Astrocyte (in vitro differentiated cells and primary cell): ENCODE measurements at regions not wholly inside any gene's neighbourhood (a gene's known extent, or its start where the extent isn't known, plus 50 kb on each side); places are given as distances from the start of the nearest gene placed in this dataset.

ENCODE experiments used
- DNase-seq: peaks from one replicate; pipeline ENCODE4 v3.0.0-alpha.2; 2010; ENCODE audit warnings: low read depth
- FAIRE-seq: peaks from 2 replicates; lab custom pipeline; 2011; peaks lifted over from hg19 to GRCh38; lab: Jason Lieb, UNC
- H2AFZ ChIP-seq: 2 replicates; pipeline ENCODE4 v1.6.0; 2012; ENCODE audit warnings: low read depth, low read length, inconsistent platforms
- H3K27ac ChIP-seq: 2 replicates; pipeline ENCODE4 v1.5.1; 2011; ENCODE audit warnings: low read depth, low read length, inconsistent platforms
- H3K27me3 ChIP-seq: 2 replicates; pipeline ENCODE4 v1.6.0; 2011; ENCODE audit warnings: low read length, inconsistent platforms; ENCODE audit not compliant: insufficient read depth
- H3K36me3 ChIP-seq: 2 replicates; pipeline ENCODE4 v1.5.1; 2011; ENCODE audit warnings: low read length, inconsistent platforms; ENCODE audit not compliant: insufficient read depth
- H3K4me1 ChIP-seq: 2 replicates; pipeline ENCODE4 v1.5.1; 2011; ENCODE audit warnings: low read length, inconsistent platforms; ENCODE audit not compliant: insufficient read depth
- H3K4me2 ChIP-seq: 2 replicates; pipeline ENCODE4 v1.6.0; 2012; ENCODE audit warnings: low read length, inconsistent platforms
- H3K4me3 ChIP-seq: 2 replicates; pipeline ENCODE4 v1.5.1; 2011; ENCODE audit warnings: low read depth, mild to moderate bottlenecking, low read length, inconsistent platforms; ENCODE audit not compliant: insufficient read depth
- H3K79me2 ChIP-seq: 2 replicates; pipeline ENCODE4 v1.6.0; 2012; ENCODE audit warnings: mild to moderate bottlenecking, low read length, inconsistent platforms; ENCODE audit not compliant: insufficient read depth
- H3K9ac ChIP-seq: 2 replicates; pipeline ENCODE4 v1.6.0; 2012; ENCODE audit warnings: mild to moderate bottlenecking, low read length, inconsistent platforms
- H3K9me3 ChIP-seq: 2 replicates; pipeline ENCODE4 v1.5.1; 2012; ENCODE audit warnings: low read depth, mild to moderate bottlenecking, low read length, inconsistent platforms; ENCODE audit not compliant: insufficient read depth
- H4K20me1 ChIP-seq: 2 replicates; pipeline ENCODE4 v1.6.0; 2012; ENCODE audit warnings: low read length, inconsistent platforms; ENCODE audit not compliant: insufficient read depth
- H3K27ac Mint-ChIP-seq: one replicate; pipeline ENCODE4 v1.8.0; 2021; ENCODE audit warnings: mild to moderate bottlenecking, mixed read lengths; ENCODE audit not compliant: unreplicated experiment
- H3K27me3 Mint-ChIP-seq: one replicate; pipeline ENCODE4 v1.8.0; 2021; ENCODE audit warnings: low read depth, mixed read lengths; ENCODE audit not compliant: unreplicated experiment
- H3K36me3 Mint-ChIP-seq: one replicate; pipeline ENCODE4 v1.8.0; 2021; ENCODE audit warnings: low read depth, mixed read lengths; ENCODE audit not compliant: unreplicated experiment
- H3K4me1 Mint-ChIP-seq: one replicate; pipeline ENCODE4 v1.8.0; 2021; ENCODE audit warnings: low read depth, mixed read lengths; ENCODE audit not compliant: unreplicated experiment
- H3K4me3 Mint-ChIP-seq: one replicate; pipeline ENCODE4 v1.8.0; 2021; ENCODE audit warnings: mild to moderate bottlenecking, moderate library complexity, mixed read lengths; ENCODE audit not compliant: unreplicated experiment
- H3K9me3 Mint-ChIP-seq: one replicate; pipeline ENCODE4 v1.8.0; 2021; ENCODE audit warnings: mild to moderate bottlenecking, mixed read lengths; ENCODE audit not compliant: unreplicated experiment
- CTCF ChIP-seq: IDR thresholded peaks from 2 replicates; pipeline ENCODE4 v1.5.1; 2011; ENCODE audit warnings: low read depth, mild to moderate bottlenecking, inconsistent platforms, low read length, moderate library complexity; ENCODE audit not compliant: insufficient read depth
- EZH2 ChIP-seq: IDR thresholded peaks from 2 replicates; pipeline ENCODE4 v1.6.1; 2012; ENCODE audit warnings: mild to moderate bottlenecking, low read length, inconsistent platforms; ENCODE audit not compliant: insufficient read depth

GRCh38 chr15:91426412-91426811, 326.4 kb downstream of the SV2B start:
- FAIRE-seq, result no peak
- no peaks in the 10 kb centered on the region for H4K20me1 ChIP-seq
- H3K4me1 ChIP-seq, result no peaks in the 10 kb centered on the region
- no peak overlapping the region for H2AFZ ChIP-seq
- H3K4me3 Mint-ChIP-seq, result no peak overlapping the region
- peaks cover 2% of the 10 kb centered on the region for H3K9me3 Mint-ChIP-seq
- H3K27ac ChIP-seq, result no peak overlapping the region
- H3K4me2 ChIP-seq, result no peak overlapping the region
- H3K27me3 Mint-ChIP-seq, result peaks cover 7% of the 10 kb centered on the region
- H3K9me3 ChIP-seq, result no peaks in the 10 kb centered on the region
- H3K36me3 ChIP-seq, result no peaks in the 10 kb centered on the region
- no peaks in the 10 kb centered on the region for H3K27me3 ChIP-seq
- H3K27ac Mint-ChIP-seq, result no peak overlapping the region
- no peak for TF ChIP-seq EZH2
- TF ChIP-seq CTCF, result no peak
- no peak overlapping the region for H3K9ac ChIP-seq
- no peaks in the 10 kb centered on the region for H3K79me2 ChIP-seq
- H3K4me3 ChIP-seq, result no peak overlapping the region
- no peaks in the 10 kb centered on the region for H3K4me1 Mint-ChIP-seq
- peak; percentile 67 for DNase-seq
- H3K36me3 Mint-ChIP-seq, result no peaks in the 10 kb centered on the region

GRCh38 chr15:91429973-91430372, 329.9 kb downstream of the SV2B start:
- no peaks in the 10 kb centered on the region for H3K36me3 ChIP-seq
- H3K27me3 ChIP-seq, result no peaks in the 10 kb centered on the region
- H3K4me2 ChIP-seq, result no peak overlapping the region
- H3K9ac ChIP-seq, result no peak overlapping the region
- H3K27ac ChIP-seq, result no peak overlapping the region
- Mint-ChIP-seq H3K9me3 (peaks cover 2% of the 10 kb centered on the region), H3K36me3 (no peaks in the 10 kb centered on the region), H3K4me1 (no peaks in the 10 kb centered on the region), H3K27me3 (no peaks in the 10 kb centered on the region), H3K4me3 (no peak overlapping the region), H3K27ac (no peak overlapping the region)
- H3K79me2 ChIP-seq, result no peaks in the 10 kb centered on the region
- no peaks in the 10 kb centered on the region for H4K20me1 ChIP-seq
- no peak overlapping the region for H3K4me3 ChIP-seq
- H3K4me1 ChIP-seq, result no peaks in the 10 kb centered on the region
- no peak for DNase-seq
- H3K9me3 ChIP-seq, result no peaks in the 10 kb centered on the region
- H2AFZ ChIP-seq, result no peak overlapping the region
- FAIRE-seq, result no peak
- TF ChIP-seq CTCF, result no peak
- TF ChIP-seq EZH2, result no peak

- no peaks in the 10 kb centered on the region for H3K4me1 ChIP-seq
- H3K9ac ChIP-seq, result no peak overlapping the region
- no peaks in the 10 kb centered on the region for H3K36me3 Mint-ChIP-seq
- no peaks in the 10 kb centered on the region for H3K9me3 Mint-ChIP-seq
- H3K4me3 Mint-ChIP-seq, result no peak overlapping the region
- H3K4me1 Mint-ChIP-seq, result no peaks in the 10 kb centered on the region
- no peak for TF ChIP-seq CTCF
- no peak for TF ChIP-seq EZH2
- no peaks in the 10 kb centered on the region for H3K79me2 ChIP-seq
- no peak overlapping the region for H3K27ac Mint-ChIP-seq
- no peak overlapping the region for H2AFZ ChIP-seq
- H3K4me3 ChIP-seq, result no peak overlapping the region
- no peaks in the 10 kb centered on the region for H3K36me3 ChIP-seq
- no peaks in the 10 kb centered on the region for H3K27me3 ChIP-seq
- peaks cover 3% of the 10 kb centered on the region for H3K27me3 Mint-ChIP-seq
- H3K27ac ChIP-seq, result no peak overlapping the region
- no peaks in the 10 kb centered on the region for H4K20me1 ChIP-seq
- H3K4me2 ChIP-seq, result no peak overlapping the region
- FAIRE-seq, result no peak
- no peaks in the 10 kb centered on the region for H3K9me3 ChIP-seq
- DNase-seq, result no peak
Measured at GRCh38 chr15:91431041-91431715, 331.1 kb downstream of the SV2B start.
